ENCODE measurements at regions not wholly inside any gene's neighbourhood (a gene's known extent, or its start where the extent isn't known, plus 50 kb on each side); places are given as distances from the start of the nearest gene placed in this dataset.
"Not testable (repeated sequence)": the region's sequence is repeated elsewhere in the genome, so short reads cannot be mapped to it uniquely, and the experiment has no call there.

DNA sequence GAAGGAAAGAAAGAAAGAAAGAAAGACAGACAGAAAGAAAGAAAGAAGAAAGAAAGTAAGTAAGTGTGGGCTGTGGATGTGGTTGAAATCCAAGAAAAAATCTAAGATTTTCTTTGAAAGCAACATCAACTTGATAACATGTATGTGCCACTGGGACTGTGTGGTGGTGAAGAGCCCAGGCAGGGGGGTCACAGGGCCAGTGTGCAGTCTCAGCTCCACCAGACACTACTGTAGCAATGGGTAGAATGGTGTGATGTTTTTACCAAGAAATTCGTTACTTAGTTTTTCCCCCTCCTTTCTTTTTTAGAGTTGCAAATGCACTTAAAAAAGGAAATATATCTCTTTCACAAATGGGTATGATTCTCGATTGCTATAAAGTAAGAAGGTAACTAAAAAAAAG, 71.9 kb upstream of the CNEP1R1 start:
- no peak overlapping the region for H3K4me3 ChIP-seq (ENCODE audit: low read depth, poor library complexity, severe bottlenecking)
- no peak for TF ChIP-seq POLR2A (IDR thresholded peaks at IDR 0.05)
- TF ChIP-seq, protein P1, sequence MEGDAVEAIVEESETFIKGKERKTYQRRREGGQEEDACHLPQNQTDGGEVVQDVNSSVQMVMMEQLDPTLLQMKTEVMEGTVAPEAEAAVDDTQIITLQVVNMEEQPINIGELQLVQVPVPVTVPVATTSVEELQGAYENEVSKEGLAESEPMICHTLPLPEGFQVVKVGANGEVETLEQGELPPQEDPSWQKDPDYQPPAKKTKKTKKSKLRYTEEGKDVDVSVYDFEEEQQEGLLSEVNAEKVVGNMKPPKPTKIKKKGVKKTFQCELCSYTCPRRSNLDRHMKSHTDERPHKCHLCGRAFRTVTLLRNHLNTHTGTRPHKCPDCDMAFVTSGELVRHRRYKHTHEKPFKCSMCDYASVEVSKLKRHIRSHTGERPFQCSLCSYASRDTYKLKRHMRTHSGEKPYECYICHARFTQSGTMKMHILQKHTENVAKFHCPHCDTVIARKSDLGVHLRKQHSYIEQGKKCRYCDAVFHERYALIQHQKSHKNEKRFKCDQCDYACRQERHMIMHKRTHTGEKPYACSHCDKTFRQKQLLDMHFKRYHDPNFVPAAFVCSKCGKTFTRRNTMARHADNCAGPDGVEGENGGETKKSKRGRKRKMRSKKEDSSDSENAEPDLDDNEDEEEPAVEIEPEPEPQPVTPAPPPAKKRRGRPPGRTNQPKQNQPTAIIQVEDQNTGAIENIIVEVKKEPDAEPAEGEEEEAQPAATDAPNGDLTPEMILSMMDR (IDR thresholded peaks at IDR 0.05) = no peak
- intact Hi-C loops (cut with DNase I; ENCODE audit: low total_unique reads) = no loop called here
- no peak for DNase-seq (ENCODE audit: low spot score in 2 of 2)
- 31 to 53% methylated on average over 2 of the region's 2 CpGs for WGBS, 2 donors

DNA sequence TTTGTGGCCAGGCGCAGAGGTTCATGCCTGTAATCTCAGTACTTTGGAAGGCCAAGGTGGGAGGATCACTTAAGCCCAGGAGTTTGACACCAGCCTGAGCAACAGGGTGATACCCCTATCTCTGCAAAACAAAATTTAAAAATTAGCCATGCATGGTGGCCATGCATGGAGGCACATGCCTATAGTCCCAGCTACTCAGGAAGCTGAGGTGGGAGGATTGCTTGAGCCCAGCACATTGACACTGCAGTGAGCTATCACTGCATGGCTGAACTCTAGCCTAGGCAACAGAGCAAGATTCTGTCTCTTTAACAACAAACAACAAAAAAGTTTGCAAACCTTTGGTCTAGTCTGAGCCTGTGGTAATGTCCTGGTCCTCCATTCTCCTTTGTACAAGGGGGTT, 69.2 kb upstream of the CNEP1R1 start:
- intact Hi-C loops (cut with DNase I; ENCODE audit: low total_unique reads) = no loop called here
- TF ChIP-seq, protein P1 (IDR thresholded peaks at IDR 0.05) = no peak
- no peak for TF ChIP-seq POLR2A (IDR thresholded peaks at IDR 0.05)

DNA sequence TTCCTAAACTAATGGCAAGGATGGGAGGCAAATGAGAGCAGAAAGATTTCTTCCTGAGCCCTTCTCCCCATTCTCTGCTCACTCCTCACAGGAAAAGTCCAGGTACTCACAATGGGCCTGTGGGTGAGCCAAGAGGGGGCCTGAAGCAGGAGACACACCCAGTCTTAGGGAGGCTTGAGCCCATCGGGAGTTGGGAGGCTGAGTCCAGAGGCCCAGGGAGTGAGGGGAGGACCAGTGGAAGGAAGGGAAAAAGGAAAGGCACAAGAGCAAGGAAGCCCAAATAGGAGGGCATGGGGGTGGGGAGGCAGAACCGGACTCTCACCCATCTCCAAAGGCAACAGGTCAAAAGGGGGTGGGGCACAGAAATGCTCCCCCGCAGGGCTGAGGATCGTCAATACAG, 68.1 kb upstream of the CNEP1R1 start:
- no peak overlapping the region for H3K4me3 ChIP-seq (ENCODE audit: low read depth, poor library complexity, severe bottlenecking)
- WGBS, 2 donors = 96 to 98% methylated on average over 4 of the region's 4 CpGs
- intact Hi-C loops (cut with DNase I; ENCODE audit: low total_unique reads) = no loop called here
- DNase-seq (ENCODE audit: low spot score in 2 of 2) = no peak
- TF ChIP-seq, protein P1 (IDR thresholded peaks at IDR 0.05) = no peak
- no peak for TF ChIP-seq POLR2A (IDR thresholded peaks at IDR 0.05)

More for the DNA sequence above, 69.2 kb upstream of the CNEP1R1 start:
- H3K4me3 ChIP-seq (ENCODE audit: low read depth, poor library complexity, severe bottlenecking) = no peak overlapping the region
- no peak for DNase-seq (ENCODE audit: low spot score in 2 of 2)
- WGBS, 2 donors = 92 to 97% methylated on average over 1 of the region's 1 CpG

DNA sequence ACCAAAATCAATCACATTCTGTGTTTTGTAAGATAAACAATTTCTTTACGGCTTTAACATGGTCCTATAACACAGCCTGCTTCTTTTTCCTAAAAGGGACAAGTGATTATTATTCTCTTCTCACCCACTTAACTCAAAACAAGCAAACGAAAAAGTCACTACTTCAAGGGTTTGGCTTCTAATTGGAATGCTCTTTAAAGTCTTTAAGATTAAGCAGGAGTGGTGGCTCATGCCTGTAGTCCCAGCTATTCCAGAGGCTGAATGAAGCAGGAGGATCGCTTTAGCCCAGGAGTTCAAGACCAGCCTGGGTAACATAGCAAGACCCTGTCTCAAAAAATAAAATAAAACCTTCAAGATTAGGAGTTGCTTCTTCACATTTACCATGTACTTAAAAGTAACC, 66.6 kb upstream of the CNEP1R1 start:
- TF ChIP-seq, protein P1 (IDR thresholded peaks at IDR 0.05) = no peak
- TF ChIP-seq POLR2A (IDR thresholded peaks at IDR 0.05) = no peak
- WGBS, 2 donors = 69 to 75% methylated on average over 3 of the region's 3 CpGs
- DNase-seq (ENCODE audit: low spot score in 2 of 2) = no peak
- intact Hi-C loops (cut with DNase I; ENCODE audit: low total_unique reads) = no loop called here
- H3K4me3 ChIP-seq (ENCODE audit: low read depth, poor library complexity, severe bottlenecking) = no peak overlapping the region

DNA sequence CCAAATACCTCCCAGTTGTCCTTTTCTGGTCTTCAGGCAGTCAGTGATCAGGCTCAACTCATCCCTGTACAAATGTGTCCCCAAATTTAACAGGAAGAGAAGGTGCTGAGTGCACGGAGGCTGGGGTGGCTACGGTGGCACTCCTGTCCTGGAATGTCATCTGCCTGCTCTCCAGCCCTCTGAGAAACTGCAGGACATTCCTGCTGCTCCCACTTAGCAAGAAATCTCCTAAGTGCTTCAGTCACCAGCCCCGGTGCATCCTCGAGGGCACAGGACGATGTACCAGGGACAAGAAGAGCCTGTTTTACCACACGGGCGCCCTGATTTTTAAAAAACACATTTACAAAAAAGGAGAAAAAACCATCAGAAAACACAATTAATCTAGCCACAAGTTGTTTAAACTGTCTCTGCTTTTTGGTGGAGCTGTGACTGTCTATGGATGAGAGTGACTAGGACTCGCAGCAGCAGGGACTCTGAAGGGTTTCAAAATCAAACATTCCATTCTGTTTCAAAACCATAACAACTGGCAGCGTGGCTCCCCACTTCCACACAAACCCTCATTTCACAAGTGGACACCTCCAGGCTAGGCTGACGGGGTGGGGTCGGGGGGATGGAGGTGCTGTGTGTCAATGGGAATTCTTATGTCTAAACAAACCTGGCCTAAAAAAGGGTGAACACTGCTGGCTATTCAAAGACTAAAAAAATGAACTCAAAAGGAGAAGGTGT, 65.3 kb upstream of the CNEP1R1 start:
- no peak for DNase-seq (ENCODE audit: low spot score in 2 of 2)
- TF ChIP-seq POLR2A (IDR thresholded peaks at IDR 0.05) = no peak
- intact Hi-C loops (cut with DNase I; ENCODE audit: low total_unique reads) = no loop called here
- 60 to 66% methylated on average over 11 of the region's 11 CpGs for WGBS, 2 donors
- H3K4me3 ChIP-seq (ENCODE audit: low read depth, poor library complexity, severe bottlenecking) = no peak overlapping the region

DNA sequence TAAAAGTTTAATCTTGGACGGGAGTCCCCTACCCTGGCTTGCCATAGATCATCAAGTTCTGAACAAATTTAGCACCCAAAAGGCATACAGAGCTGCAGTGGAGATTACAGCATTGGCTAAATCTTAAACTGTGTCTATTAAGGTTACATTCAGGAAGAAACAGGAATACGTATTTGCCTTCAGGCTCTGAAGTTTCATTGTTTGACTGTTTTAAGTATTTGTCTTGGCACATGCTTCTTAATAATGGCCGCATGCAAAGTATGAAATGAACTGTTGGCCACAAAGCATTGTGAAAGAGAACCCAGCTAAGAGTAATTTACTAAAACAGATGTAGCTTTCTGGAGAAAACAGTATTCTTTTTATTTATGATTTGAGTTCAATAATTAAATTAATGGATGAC, 63.9 kb upstream of the CNEP1R1 start:
- 38 to 46% methylated on average over 3 of the region's 3 CpGs for WGBS, 2 donors
- TF ChIP-seq POLR2A (IDR thresholded peaks at IDR 0.05) = no peak
- TF ChIP-seq, protein P1 (IDR thresholded peaks at IDR 0.05) = no peak
- intact Hi-C loops (cut with DNase I; ENCODE audit: low total_unique reads) = no loop called here
- no peak overlapping the region for H3K4me3 ChIP-seq (ENCODE audit: low read depth, poor library complexity, severe bottlenecking)
- DNase-seq (ENCODE audit: low spot score in 2 of 2) = no peak

DNA sequence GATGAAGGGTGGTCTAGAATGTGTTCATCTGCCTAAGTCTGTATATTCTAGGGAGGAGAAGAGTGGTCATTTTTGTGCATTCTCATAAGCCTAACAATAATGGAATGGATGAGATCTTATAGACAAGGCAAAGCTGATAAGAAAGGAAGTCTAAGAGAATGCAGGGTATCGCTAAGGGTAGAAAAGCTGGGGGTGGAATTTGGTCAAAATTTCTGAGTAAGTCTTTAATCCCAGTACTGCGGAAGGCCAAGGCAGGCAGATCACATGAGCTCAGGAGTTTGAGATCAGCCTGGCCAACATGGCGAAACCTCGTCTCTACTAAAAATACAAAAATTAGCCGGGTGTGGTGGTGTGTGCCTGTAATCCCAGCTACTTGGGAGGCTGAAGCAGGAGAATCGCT, 62.5 kb upstream of the CNEP1R1 start:
- 95 to 96% methylated on average over 6 of the region's 6 CpGs for WGBS, 2 donors
- DNase-seq (ENCODE audit: low spot score in 2 of 2); H3K4me3 ChIP-seq (ENCODE audit: low read depth, poor library complexity, severe bottlenecking); intact Hi-C loops (cut with DNase I; ENCODE audit: low total_unique reads): not testable (repeated sequence)
